Spleen (tissue), 11 donors: ENCODE measurements at regions not wholly inside any gene's neighbourhood (a gene's known extent, or its start where the extent isn't known, plus 50 kb on each side); places are given as distances from the start of the nearest gene placed in this dataset.
A peak's percentile ranks its signal among the peaks of the same experiment; 100 is the strongest.

Source experiments
- DNase-seq: peaks from one replicate; pipeline ENCODE4 v3.0.0-alpha.2; 2020
- H3K27ac ChIP-seq, 8 donors: fragments of 200-600 bp; sonication (generic) in 7 of 8; 1 replicate in 4 of 8; 2 replicates in 4 of 8; pipeline versions ENCODE4 v1.5.0 to v1.8.0; 2016 to 2021; ENCODE audit warnings: inconsistent platforms in 4 of 8, mild to moderate bottlenecking in 4 of 8, moderate library complexity in 1 of 8
- H3K27me3 ChIP-seq, 7 donors: fragments of 200-600 bp; sonication (generic) in 6 of 7; replicated peaks in 1 of 7; 1 replicate in 4 of 7; 2 replicates in 3 of 7; pipeline versions ENCODE4 v1.5.0 to v1.8.0; 2016 to 2021; ENCODE audit warnings: inconsistent platforms in 3 of 7, mild to moderate bottlenecking in 1 of 7
- H3K36me3 ChIP-seq, 6 donors: fragments of 200-600 bp; sonication (generic) in 5 of 6; 1 replicate in 4 of 6; 2 replicates in 2 of 6; pipeline versions ENCODE4 v1.5.0 to v1.8.0; 2016 to 2021; ENCODE audit warnings: inconsistent platforms in 2 of 6
- H3K4me1 ChIP-seq, 6 donors: fragments of 200-600 bp; sonication (generic) in 5 of 6; 1 replicate in 3 of 6; 2 replicates in 3 of 6; pipeline versions ENCODE4 v1.5.0 to v1.8.0; 2016 to 2021; ENCODE audit warnings: inconsistent platforms in 3 of 6
- H3K4me3 ChIP-seq, 8 donors: fragments of 200-600 bp; sonication (generic) in 7 of 8; 1 replicate in 4 of 8; 2 replicates in 4 of 8; pipeline versions ENCODE4 v1.5.0 to v1.8.0; 2016 to 2021; ENCODE audit warnings: inconsistent platforms in 4 of 8, mild to moderate bottlenecking in 4 of 8, moderate library complexity in 2 of 8
- H3K9me3 ChIP-seq, 8 donors: fragments of 200-600 bp; sonication (generic) in 7 of 8; 1 replicate in 4 of 8; 2 replicates in 4 of 8; pipeline versions ENCODE4 v1.5.0 to v1.8.0; 2016 to 2021; ENCODE audit warnings: inconsistent platforms in 4 of 8
- CTCF ChIP-seq, 11 experiments: fragments of 200-600 bp in 7 of 11; fragments of 450-650 bp in 4 of 11; sonication (generic) in 4 of 11; IDR thresholded peaks in 8 of 11; conservative IDR thresholded peaks in 3 of 11; 1 replicate in 7 of 11; 2 replicates in 4 of 11; pipeline versions ENCODE4 v1.4.0 to v1.8.0; 2016 to 2021; ENCODE audit warnings: antibody characterized with exemption in 11 of 11, inconsistent platforms in 4 of 11, mild to moderate bottlenecking in 1 of 11
- POLR2A ChIP-seq, 3 donors: fragments of 450-650 bp; IDR thresholded peaks; one replicate each; pipeline ENCODE4 v1.5.1; 2017; ENCODE audit warnings: antibody characterized with exemption in 3 of 3, mild to moderate bottlenecking in 1 of 3
- POLR2AphosphoS5 ChIP-seq, 3 donors: sonication (generic); formaldehyde crosslinking; IDR thresholded peaks; one replicate each; pipeline ENCODE4 v1.5.1; 2017; ENCODE audit warnings: antibody characterized with exemption in 3 of 3
- WGBS, 5 donors: extraction: QIAGEN DNeasy Blood & Tissue Kit in 3 of 5; methylation state at CpG; one replicate each; pipeline versions ENCODE4 v1.1.5 to v1.1.7; 2013 to 2018; 5-methylcytosine and 5-hydroxymethylcytosine counted together
- intact Hi-C: fragments of 100-400 bp; cut with DNase I; formaldehyde crosslinking; loops from one replicate; pipeline ENCODE4 v1.15.0; 2023; ENCODE audit warnings: low total_unique reads
- donor health status: healthy with polysubstance abuse.
- donor health status: DM: no; HTN: no; CAD: no; lungs with moderate emphysema.
- donor health status: DM: no; HTN: no; CAD: no.
- donor health status: Bipolar disorder and iron deficiency.
- donor health status: healthy.
- donor health status: DM: no; HTN: no; CAD: no.
- donor health status: DM: yes; HTN: yes; CAD: no.

- Histone ChIP-seq H3K27me3 (no peaks in the 10 kb centered on the region), H3K4me1 (no peaks in the 10 kb centered on the region), H3K9me3 (no peaks in the 10 kb centered on the region), H3K36me3 (no peaks in the 10 kb centered on the region), H3K4me3 (no peak overlapping the region), H3K27ac (no peak overlapping the region)
- no peak for DNase-seq
- intact Hi-C loops: no loop called here
- TF ChIP-seq POLR2AphosphoS5 (IDR thresholded peaks at IDR 0.05) (no peak), CTCF (IDR thresholded peaks at IDR 0.05 in 8 of 11, conservative IDR thresholded peaks at IDR 0.05 in 3 of 11) (peak in 3 of 11 experiments; percentile 12 to 24 (median 15)), POLR2A (IDR thresholded peaks at IDR 0.05) (no peak)
- 65 to 84% (median 68%) methylated on average over 2 of the region's 2 CpGs for WGBS, 5 donors
These were observed 164.0 kb upstream of the PZP start for GRCh38 chr12:9372202-9372601.

GRCh38 chr12:9367828-9368227 is 159.6 kb upstream of the PZP start:
- no peak overlapping the region for H3K27ac ChIP-seq
- no peak overlapping the region for H3K4me3 ChIP-seq
- no peaks in the 10 kb centered on the region for H3K36me3 ChIP-seq
- WGBS, 5 donors: 66 to 72% (median 69%) methylated on average over 5 of the region's 5 CpGs
- H3K27me3 ChIP-seq: no peaks in the 10 kb centered on the region
- intact Hi-C loops: no loop called here
- no peaks in the 10 kb centered on the region for H3K9me3 ChIP-seq
- TF ChIP-seq POLR2AphosphoS5 (IDR thresholded peaks at IDR 0.05) (no peak), POLR2A (IDR thresholded peaks at IDR 0.05) (no peak), CTCF (IDR thresholded peaks at IDR 0.05 in 8 of 11, conservative IDR thresholded peaks at IDR 0.05 in 3 of 11) (no peak)
- DNase-seq: no peak
- peaks cover 0 to 23% (median 14%) of the 10 kb centered on the region in 6 donors for H3K4me1 ChIP-seq

GRCh38 chr12:9367201-9367600 is 159.0 kb upstream of the PZP start:
- H3K4me3 ChIP-seq: no peak overlapping the region
- TF ChIP-seq CTCF (IDR thresholded peaks at IDR 0.05 in 8 of 11, conservative IDR thresholded peaks at IDR 0.05 in 3 of 11): no peak
- no peak for TF ChIP-seq POLR2A (IDR thresholded peaks at IDR 0.05)
- 39 to 62% (median 45%) methylated on average over 4 of the region's 4 CpGs for WGBS, 5 donors
- intact Hi-C loops: no loop called here
- H3K9me3 ChIP-seq: no peaks in the 10 kb centered on the region
- no peak overlapping the region for H3K27ac ChIP-seq
- H3K4me1 ChIP-seq: peaks cover 0 to 23% (median 14%) of the 10 kb centered on the region in 6 donors
- H3K36me3 ChIP-seq: no peaks in the 10 kb centered on the region
- DNase-seq: no peak
- no peaks in the 10 kb centered on the region for H3K27me3 ChIP-seq

GRCh38 chr12:9365296-9365695 is 157.1 kb upstream of the PZP start:
- no peaks in the 10 kb centered on the region for H3K9me3 ChIP-seq
- 41 to 63% (median 48%) methylated on average over 2 of the region's 2 CpGs for whole genome bisulfite sequencing, 5 donors
- no peak overlapping the region for H3K4me3 ChIP-seq
- H3K36me3 ChIP-seq: no peaks in the 10 kb centered on the region
- no peaks in the 10 kb centered on the region for H3K27me3 ChIP-seq
- intact Hi-C loops: no loop called here
- TF ChIP-seq POLR2A (IDR thresholded peaks at IDR 0.05) (no peak), CTCF (IDR thresholded peaks at IDR 0.05 in 8 of 11, conservative IDR thresholded peaks at IDR 0.05 in 3 of 11) (no peak), POLR2AphosphoS5 (IDR thresholded peaks at IDR 0.05) (no peak)
- H3K4me1 ChIP-seq: peaks cover 0 to 23% (median 14%) of the 10 kb centered on the region in 6 donors
- H3K27ac ChIP-seq: peak overlapping the region in 2 of 8 donors; percentile 39 to 43
- DNase-seq: no peak
